ENCODE measurements at regions not wholly inside any gene's neighbourhood (a gene's known extent, or its start where the extent isn't known, plus 50 kb on each side); places are given as distances from the start of the nearest gene placed in this dataset.

DNA sequence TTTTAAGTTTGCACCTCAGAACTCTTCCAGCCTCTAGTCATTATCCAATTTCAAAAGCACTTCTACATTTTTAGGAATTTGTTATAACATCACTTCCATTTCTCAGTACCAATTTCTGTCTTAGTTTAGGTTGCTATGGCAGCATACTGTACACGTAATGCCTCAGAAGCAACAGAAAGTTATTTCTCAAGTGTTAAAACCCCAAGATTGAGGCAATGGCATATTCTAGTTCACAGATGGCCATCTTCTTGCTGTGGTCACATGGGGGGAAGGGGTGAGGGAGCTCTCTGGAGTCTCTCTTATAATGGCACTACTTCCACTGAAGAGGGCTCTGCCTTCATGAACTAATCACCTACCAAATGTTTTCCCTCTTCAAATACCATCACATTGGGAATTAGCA, 220.3 kb upstream of the CTSO start:
- Histone ChIP-seq H2BK120ac (ENCODE audit: low read depth, low read length) (no peak overlapping the region), H3K56ac (ENCODE audit: extremely low read depth, insufficient read depth, low read length) (no peak overlapping the region), H2AK5ac (ENCODE audit: low read depth, low read length) (no peak overlapping the region), H3K27ac (ENCODE audit: insufficient read depth, low read length) (no peak overlapping the region), H4K91ac (ENCODE audit: insufficient read depth, low read depth, low read length) (no peak overlapping the region), H3K9ac (ENCODE audit: low read depth, low read length) (no peak overlapping the region), H2AFZ (replicated peaks; ENCODE audit: low read length, poor library complexity) (no peak overlapping the region), H3K4me1 (ENCODE audit: control insufficient read depth, insufficient read depth, low read length) (peaks cover 5% of the 10 kb centered on the region), H3K23ac (ENCODE audit: low read depth, low read length) (no peak overlapping the region), H4K20me1 (ENCODE audit: insufficient read depth, low read length) (no peaks in the 10 kb centered on the region), H3K36me3 (ENCODE audit: control insufficient read depth, insufficient read depth, low read length) (no peaks in the 10 kb centered on the region), H3K4ac (ENCODE audit: low read depth, low read length) (no peak overlapping the region), H2BK20ac (ENCODE audit: low read depth, low read length) (no peak overlapping the region), H4K5ac (ENCODE audit: low read depth, low read length) (no peak overlapping the region), H3K14ac (replicated peaks; ENCODE audit: low read depth, low read length) (no peak overlapping the region), H3K79me1 (ENCODE audit: low read depth in 1 of 2, low read length in 2 of 2) (no peaks in the 10 kb centered on the region), H3K27me3 (ENCODE audit: control insufficient read depth, insufficient read depth, low read length) (no peaks in the 10 kb centered on the region), H3K9me1 (ENCODE audit: insufficient read depth, low read length) (no peaks in the 10 kb centered on the region), H3K18ac (ENCODE audit: low read depth, low read length) (no peak overlapping the region), H3K4me3 (ENCODE audit: insufficient read depth, low read depth, low read length) (no peak overlapping the region), H3K9me3 (ENCODE audit: control insufficient read depth, insufficient read depth, low read length) (no peaks in the 10 kb centered on the region), H2AK9ac (replicated peaks; ENCODE audit: low read depth, low read length, poor library complexity) (no peak overlapping the region), H3K4me2 (ENCODE audit: low read depth, low read length) (no peak overlapping the region), H2BK5ac (ENCODE audit: low read depth, low read length, poor library complexity, severe bottlenecking) (no peak overlapping the region), H4K8ac (ENCODE audit: low read depth in 2 of 2, low read length in 2 of 2) (no peak overlapping the region), H2BK15ac (ENCODE audit: low read depth, low read length) (no peak overlapping the region)
- DNase-seq (no peak), ATAC-seq (ENCODE audit: low read depth) (no peak)
- BruUV-seq (replicated peaks): no TSS peak
- dilution Hi-C loops (cut with HindIII; ENCODE audit: low sequenced_read_pairs, unreplicated experiment): no loop called here
- intact Hi-C loops (cut with micrococcal nuclease): no loop called here
- CTCF ChIA-PET: no interaction called here
- POLR2A ChIA-PET (ENCODE audit: unreplicated experiment): no interaction called here
- TF ChIP-seq POLR2A (IDR thresholded peaks at IDR 0.05; ENCODE audit: low read depth, low read length) (no peak), RFX5 (IDR thresholded peaks at IDR 0.05; ENCODE audit: low read depth, low read length) (no peak), BHLHE40 (IDR thresholded peaks at IDR 0.05; ENCODE audit: low read depth, low read length) (no peak), RAD21 (IDR thresholded peaks at IDR 0.05; ENCODE audit: low read length) (no peak), NFE2L2 (IDR thresholded peaks at IDR 0.05; ENCODE audit: low read depth, low read length) (no peak), MAFK (IDR thresholded peaks at IDR 0.05; ENCODE audit: low read depth, low read length) (no peak), FOS (IDR thresholded peaks at IDR 0.05; ENCODE audit: low read depth, low read length) (no peak), CEBPB (IDR thresholded peaks at IDR 0.05; ENCODE audit: low read depth, low read length) (no peak), SMC3 (IDR thresholded peaks at IDR 0.05; ENCODE audit: low read depth, low read length) (no peak), MAZ (IDR thresholded peaks at IDR 0.05; ENCODE audit: borderline replicate concordance, low read depth, low read length) (no peak), RCOR1 (IDR thresholded peaks at IDR 0.05; ENCODE audit: insufficient replicate concordance, low read length) (no peak)
- TF ChIP-seq, protein P1, sequence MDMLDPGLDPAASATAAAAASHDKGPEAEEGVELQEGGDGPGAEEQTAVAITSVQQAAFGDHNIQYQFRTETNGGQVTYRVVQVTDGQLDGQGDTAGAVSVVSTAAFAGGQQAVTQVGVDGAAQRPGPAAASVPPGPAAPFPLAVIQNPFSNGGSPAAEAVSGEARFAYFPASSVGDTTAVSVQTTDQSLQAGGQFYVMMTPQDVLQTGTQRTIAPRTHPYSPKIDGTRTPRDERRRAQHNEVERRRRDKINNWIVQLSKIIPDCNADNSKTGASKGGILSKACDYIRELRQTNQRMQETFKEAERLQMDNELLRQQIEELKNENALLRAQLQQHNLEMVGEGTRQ (IDR thresholded peaks at IDR 0.05; ENCODE audit: low read depth, low read length): no peak
- TF ChIP-seq, protein P2, sequence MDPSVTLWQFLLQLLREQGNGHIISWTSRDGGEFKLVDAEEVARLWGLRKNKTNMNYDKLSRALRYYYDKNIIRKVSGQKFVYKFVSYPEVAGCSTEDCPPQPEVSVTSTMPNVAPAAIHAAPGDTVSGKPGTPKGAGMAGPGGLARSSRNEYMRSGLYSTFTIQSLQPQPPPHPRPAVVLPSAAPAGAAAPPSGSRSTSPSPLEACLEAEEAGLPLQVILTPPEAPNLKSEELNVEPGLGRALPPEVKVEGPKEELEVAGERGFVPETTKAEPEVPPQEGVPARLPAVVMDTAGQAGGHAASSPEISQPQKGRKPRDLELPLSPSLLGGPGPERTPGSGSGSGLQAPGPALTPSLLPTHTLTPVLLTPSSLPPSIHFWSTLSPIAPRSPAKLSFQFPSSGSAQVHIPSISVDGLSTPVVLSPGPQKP (IDR thresholded peaks at IDR 0.05; ENCODE audit: borderline replicate concordance, low read depth, low read length): no peak
- in situ Hi-C loops (cut with MboI; ENCODE audit: low sequenced_read_pairs): loop anchor here (10.0 to 25.0 kb wide), 2 partner anchors 791 to 863 kb away; no protein-coding TSS in a partner anchor
- WGBS, 2 experiments (ENCODE audit: extremely low coverage in 2 of 2, insufficient read length in 1 of 2): no CpG with 5 or more reads among the region's 1 CpG
